ENCODE measurements at regions not wholly inside any gene's neighbourhood (a gene's known extent, or its start where the extent isn't known, plus 50 kb on each side); places are given as distances from the start of the nearest gene placed in this dataset.

GRCh38 chr4:184575306-184575705 is 73.9 kb downstream of the CASP3 start:
- ATAC-seq (ENCODE audit: low FRiP score) (no peak), DNase-seq (ENCODE audit: low spot score) (no peak)
- no peak for TF ChIP-seq CTCF (IDR thresholded peaks at IDR 0.05)

- DNase-seq (ENCODE audit: low spot score) (no peak), ATAC-seq (ENCODE audit: low FRiP score) (no peak)
- TF ChIP-seq CTCF (IDR thresholded peaks at IDR 0.05) = no peak
These were observed 74.4 kb downstream of the CASP3 start for GRCh38 chr4:184574861-184575260.

GRCh38 chr4:184573701-184574100 is 75.5 kb downstream of the CASP3 start:
- no peak for DNase-seq (ENCODE audit: low spot score)
- no peak for ATAC-seq (ENCODE audit: low FRiP score)
- TF ChIP-seq CTCF (IDR thresholded peaks at IDR 0.05) = no peak

GRCh38 chr4:184568770-184569169 is 80.5 kb downstream of the CASP3 start:
- no peak for DNase-seq (ENCODE audit: low spot score)
- no peak for ATAC-seq (ENCODE audit: low FRiP score)
- no peak for TF ChIP-seq CTCF (IDR thresholded peaks at IDR 0.05)

GRCh38 chr4:184563621-184564020 is 85.6 kb downstream of the CASP3 start:
- no peak for TF ChIP-seq CTCF (IDR thresholded peaks at IDR 0.05)
- no peak for ATAC-seq (ENCODE audit: low FRiP score)
- DNase-seq (ENCODE audit: low spot score) = no peak

- DNase-seq (ENCODE audit: low spot score) (no peak), ATAC-seq (ENCODE audit: low FRiP score) (no peak)
- TF ChIP-seq CTCF (IDR thresholded peaks at IDR 0.05) = no peak
These were observed 84.6 kb upstream of the IRF2 start for GRCh38 chr4:184558996-184559395.

GRCh38 chr4:184553891-184554290 is 79.5 kb upstream of the IRF2 start:
- TF ChIP-seq CTCF (IDR thresholded peaks at IDR 0.05) = no peak
- DNase-seq (ENCODE audit: low spot score) (no peak), ATAC-seq (ENCODE audit: low FRiP score) (no peak)

All from omental fat pad (tissue), 3 donors.